ENCODE measurements at regions not wholly inside any gene's neighbourhood (a gene's known extent, or its start where the extent isn't known, plus 50 kb on each side); places are given as distances from the start of the nearest gene placed in this dataset.
"Not testable (repeated sequence)": the region's sequence is repeated elsewhere in the genome, so short reads cannot be mapped to it uniquely, and the experiment has no call there.

DNA sequence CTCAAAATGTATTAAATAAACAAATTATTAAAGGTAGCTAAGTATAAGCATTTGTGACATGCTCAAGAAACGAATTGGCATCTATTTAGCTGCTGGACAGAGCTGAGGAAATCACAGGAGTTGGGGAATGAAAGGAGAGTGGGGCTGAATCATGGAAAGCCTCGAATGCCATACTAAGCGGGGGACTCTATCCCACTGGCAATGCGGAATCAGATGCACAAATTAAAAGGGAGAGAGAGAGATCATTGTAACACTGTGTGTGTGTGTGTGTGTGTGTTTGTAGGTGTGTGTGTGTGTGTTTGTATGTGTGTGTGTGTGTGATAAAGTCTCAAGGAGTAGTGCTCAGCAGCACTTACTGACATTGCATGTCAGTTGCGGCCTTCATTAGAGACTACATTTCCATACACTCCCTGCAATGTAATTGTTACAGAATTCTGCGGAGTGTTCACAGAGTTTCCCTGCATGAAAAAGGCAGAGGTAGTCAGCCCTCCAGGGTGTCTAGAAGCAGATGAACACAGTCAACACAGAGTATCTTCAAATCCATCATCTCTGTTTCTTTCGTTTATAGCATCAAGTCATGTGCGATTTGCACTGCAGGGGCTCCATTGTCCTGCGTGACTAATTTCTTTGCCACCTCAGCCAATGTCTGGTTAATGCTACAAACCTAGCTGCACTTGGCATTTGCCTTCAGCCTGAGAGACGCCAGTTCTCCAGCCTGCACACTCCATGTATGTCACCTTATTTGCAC lies 111.7 kb upstream of the CYRIA start:
- DNase-seq: no peak

DNA sequence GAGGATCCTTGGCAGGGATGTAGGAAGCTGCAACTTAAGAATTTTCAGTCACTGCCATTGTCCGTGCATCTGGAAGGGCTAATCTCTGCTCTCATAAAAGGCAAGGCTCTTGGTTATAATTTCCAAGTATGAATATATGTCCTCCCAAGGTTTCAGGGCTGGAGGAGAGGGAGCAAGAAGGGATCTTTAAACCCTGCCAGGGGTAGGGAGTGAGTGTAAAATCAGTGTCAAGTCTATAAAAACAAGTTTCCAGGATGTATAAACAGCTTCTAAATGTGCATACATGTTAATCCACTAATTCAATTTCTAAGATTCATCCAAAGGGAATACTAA lies 110.2 kb upstream of the CYRIA start:
- DNase-seq: no peak

DNA sequence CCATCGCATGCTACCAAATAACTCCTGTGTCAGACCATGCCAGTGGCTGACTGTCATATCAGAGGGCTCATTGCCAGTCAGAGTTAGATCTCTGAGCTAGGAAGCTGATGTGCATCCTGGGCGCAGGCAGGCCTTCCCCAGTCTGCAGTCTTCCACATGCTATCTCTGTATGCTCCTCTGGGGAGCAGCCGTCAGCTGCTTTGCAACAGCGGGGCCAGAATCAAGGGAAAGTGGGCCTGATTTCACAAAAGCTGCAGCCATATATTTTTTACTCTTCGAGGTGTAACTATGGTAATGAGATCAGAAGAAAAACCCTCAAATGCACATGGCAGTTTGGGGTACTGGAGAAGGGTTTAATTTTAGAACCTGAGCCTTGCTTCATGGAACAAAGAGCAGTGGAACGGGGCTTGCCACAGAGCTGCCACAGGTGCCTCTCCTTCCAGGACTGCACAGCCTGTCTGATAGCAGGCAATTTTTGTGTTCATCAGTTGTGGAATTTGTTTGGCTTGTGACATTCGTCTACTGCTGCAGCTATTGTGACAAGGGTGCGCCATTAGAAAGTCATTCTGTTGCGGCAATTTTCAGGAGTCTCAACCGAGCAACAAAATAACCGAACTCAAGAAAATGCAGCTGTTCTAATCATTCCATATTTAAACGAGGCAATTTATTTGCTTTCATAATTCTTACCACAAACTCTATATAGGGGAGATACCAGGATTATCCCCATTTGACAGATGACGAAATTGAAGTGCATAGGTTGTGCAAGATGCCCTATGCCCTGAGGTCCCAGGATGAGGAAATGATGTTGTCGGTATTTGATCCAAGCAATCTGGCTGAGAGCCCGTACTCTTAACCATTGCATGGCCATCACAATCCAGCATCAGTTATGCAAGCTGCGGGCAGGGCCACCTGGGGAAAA lies 109.6 kb upstream of the CYRIA start:
- DNase-seq: no peak

DNA sequence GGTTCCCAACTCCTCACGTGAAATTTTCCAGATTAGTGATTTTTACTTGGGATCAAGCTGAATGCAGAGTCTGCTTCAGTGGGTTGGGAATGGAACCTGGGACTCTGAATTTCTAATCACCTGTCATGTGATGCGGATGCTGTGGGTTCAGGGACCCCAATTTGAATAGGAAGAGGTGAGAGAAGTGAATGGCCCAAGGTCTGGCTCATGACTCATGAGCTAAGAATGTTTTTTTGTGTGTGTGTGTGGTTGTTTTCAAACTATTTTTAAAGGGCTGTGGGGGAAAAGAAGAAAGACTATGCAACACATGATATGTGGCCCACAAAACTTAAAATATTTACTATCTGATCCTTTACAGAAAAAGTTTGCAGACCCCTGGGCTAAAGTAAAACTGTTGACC lies 108.5 kb upstream of the CYRIA start:
- no peak for DNase-seq

DNA sequence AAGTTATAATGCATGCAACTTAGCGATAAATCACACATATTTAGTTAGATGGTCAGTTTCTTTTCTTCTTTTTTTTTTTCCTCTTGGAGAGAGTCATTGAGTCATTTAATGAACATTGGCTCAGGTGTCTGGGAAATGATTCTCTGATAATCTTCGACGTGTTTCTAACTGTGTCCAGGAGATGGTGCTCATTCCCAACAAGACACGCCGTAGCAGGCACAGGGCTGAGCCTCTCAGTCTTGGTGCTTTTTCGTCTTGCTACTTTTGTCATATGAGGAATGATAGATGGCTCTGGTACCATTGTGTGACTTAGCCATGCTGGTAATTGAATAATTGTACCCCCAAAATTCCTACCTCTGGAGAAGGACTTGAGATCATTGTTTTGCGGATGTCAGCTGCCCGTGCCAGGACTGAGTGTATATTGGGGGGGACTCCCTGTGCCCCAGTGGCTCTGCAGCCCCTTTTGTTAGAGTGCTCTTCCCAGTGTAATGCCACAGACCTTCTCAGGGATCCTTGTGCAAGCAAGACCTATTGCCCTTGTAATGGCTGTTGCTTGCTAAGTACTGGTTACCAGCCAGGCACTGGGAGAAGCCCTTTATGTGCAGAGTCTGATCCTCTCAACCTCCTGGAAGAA lies 107.6 kb upstream of the CYRIA start:
- DNase-seq: peak in 1 of 2 experiments; percentile 26

DNA sequence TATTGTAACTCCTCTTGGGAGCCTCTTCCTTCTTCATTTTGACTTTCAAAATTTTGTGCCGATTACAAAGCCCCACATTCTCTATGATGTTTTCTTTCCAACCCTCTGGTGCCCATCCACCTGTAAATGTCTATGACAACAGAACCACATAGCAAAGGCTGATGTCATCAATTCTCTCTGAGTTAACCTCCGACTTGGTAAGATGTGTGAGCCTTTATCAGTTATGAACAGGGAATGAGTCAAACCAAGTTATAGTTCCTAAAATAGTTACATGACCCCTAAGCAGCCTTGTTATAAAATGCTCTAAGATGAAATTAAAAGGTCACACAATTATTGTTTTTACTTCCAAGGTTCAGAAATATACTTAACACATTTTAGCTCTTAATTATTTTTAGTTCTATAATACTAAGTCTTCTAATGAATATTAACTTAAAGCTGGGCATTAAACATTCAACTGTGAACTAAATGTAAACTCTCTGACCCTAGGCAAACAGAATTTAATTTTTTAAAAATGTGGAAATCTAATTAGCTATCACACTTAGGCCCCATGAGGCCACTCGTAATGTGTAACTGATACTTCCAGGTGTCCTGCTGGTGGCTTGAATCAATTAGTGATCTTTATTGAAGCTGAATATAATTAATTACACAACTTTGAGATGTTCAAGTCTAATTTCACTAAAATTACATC lies 102.3 kb upstream of the CYRIA start:
- DNase-seq: no peak

DNA sequence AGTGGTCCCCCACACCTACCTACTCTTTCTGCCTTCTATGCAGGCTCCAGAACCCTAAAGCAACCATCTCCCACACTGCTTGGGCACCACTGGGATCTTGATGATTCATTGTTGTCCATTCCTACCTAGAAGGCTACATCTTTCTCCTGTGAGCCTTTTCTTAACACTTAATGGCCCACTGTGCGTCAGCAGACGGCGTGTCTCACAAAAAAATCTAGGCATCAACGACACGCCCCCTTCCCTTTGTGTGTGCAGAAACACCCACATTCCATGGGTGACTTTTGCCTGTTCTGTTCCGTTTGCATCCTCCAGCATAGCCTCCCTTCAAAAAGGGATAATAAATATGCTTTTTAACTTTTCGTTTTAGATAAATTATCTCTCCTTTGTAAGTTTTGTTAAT lies 99.7 kb upstream of the CYRIA start:
- DNase-seq: no peak

DNA sequence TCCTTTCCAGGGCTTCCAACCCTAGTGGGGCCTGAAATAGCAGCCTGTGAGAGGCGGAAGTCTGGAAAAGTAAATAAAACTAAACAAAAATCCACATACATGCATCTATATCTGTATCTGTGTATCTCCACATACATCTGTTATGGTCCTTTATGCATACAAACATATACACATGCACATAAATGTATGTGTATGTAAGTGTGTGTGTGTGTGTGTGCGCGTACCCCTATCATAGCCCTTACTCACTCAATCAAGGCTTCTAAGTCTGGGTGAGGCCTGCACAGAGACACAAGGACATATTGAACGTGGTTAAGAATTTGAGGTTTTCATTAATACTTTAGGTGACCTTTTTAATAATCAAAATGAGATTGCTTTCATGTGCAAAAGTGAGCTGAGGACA lies 98.9 kb upstream of the CYRIA start:
- no peak for DNase-seq

DNA sequence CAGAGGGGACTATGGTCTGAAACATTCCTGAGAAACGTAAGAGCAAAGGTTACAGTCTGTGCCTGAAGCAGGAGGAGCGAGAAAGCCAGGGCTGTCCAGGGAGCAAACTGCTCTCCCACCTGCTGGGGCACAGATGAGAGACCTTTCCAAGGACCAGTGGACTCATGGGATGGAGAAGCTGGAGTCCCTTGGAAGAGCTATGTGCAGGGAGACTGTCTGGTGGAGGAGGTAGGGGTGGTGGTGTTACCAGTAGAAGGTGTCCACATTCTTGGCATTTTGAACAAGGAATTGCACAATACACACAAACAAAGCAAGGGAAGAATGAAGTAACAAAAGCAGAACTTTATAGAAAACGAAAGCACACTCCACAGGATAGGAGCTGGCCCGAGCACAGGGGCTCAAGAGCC lies 97.9 kb upstream of the CYRIA start:
- DNase-seq: no peak

DNA sequence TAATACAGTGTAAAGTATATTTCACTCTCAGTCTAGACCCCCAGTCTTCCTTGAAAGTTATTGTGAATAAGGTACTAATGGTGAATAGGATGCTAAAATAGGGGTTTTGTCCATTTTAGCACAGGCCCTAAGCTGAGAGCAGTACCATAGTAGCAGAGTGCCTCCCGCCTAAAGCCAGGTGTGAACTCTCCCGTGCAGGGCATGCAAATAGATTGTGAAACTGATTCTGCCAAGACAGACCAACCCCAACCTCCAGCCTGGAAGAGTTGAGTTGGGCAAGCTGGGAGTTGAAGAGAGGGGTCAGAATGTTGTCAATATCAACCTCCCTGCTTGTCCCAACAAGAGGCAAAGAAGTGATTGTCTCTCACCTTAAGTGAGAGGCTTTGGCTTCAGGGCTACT lies 97.4 kb upstream of the CYRIA start:
- DNase-seq: no peak

DNA sequence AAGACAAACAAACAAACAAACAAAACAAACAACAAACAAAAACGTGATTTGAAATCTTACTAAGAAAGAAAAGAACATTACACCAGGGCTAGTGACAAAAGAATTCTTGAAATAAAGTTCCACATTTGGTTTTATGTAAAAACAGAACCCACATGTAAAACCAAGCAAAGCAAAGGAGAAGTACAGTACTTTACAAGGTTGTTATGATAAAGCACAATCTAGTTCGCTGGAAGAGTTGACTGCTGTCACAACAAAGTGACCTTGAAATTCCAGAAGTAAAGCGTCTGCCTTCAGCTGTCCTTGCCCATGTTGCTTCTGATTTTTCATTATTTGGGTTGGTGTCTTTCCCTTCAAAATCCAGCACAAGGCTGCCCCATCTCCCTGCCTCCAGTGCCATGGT lies 94.8 kb upstream of the CYRIA start:
- no peak for DNase-seq

DNA sequence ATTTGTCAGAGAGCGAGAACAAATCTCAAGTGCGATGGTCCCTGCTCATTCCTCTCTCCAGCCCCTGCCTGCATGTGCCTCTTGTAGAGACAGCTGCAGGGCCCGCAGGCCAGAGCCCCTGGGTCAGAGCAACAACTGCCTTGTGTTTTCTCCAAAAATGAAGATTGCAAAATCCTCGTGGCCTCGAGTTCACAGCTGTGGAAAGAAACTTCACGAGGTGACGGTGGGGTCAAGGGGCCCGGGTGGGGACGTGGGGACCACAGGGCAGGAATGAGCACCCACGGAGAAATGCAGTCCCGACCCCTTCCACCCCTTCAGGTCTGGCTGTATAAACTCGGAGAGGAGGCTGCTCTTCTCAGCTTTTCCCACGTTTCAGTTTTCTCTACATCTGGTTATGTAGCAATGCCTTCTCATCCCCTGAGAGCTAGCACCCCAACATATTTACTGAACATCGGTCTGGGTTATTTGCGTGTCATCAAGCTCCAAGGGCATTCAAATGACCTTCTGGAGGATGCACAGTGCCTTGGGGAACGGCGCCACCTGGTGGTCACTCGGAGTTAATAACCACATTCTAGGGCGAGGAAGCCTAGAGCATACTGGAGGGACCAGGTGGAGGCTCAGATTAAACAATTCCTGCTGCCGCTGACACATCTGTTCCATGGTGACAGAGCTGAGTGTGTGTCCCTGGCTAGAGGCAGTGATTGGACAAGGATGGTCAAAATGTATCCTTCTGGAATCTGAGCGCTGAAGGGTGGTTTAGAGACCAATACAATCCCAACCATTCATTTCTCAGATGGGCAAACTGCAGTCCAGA lies 91.4 kb upstream of the CYRIA start:
- peak; percentile 70 to 77 for DNase-seq

DNA sequence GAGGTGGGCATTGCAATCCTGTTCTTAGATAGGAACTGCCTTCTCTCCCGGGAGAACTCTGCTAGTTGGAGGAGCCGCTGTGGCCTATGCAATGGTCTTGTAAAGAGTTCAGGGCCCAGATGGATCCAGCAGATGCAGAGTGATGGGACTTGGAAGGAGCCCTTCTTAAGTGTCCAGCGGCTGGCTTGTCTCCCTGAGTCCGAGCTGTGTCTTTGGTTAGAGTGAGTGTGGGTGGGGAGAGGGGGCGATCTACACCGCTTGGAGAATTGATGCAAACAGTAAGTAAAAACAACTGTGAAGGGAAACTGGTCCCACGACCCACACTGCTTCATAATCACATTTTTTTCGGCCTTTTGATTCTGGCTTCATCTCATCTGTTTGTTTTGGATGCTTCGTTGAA lies 89.8 kb upstream of the CYRIA start:
- DNase-seq: no peak

DNA sequence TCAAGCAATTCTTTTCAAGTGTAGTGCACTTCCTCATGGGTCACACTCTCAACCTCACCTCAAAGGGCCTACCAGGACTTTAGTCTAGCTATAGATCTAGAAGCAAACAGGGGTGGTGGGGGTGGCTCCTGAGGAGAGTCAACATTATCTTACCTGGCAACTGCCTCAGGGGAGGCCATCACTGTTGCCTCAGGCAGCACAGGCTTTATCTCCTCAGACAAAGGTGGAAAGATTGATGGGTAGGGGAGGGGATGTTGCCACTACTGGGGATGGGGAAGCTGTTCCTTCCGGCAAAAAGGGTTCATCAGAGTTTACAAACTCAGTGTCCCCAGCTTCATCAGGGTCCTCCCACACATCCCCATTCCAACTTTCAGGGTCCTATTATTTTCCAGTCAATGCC lies 87.4 kb upstream of the CYRIA start:
- DNase-seq: not testable (repeated sequence)

DNA sequence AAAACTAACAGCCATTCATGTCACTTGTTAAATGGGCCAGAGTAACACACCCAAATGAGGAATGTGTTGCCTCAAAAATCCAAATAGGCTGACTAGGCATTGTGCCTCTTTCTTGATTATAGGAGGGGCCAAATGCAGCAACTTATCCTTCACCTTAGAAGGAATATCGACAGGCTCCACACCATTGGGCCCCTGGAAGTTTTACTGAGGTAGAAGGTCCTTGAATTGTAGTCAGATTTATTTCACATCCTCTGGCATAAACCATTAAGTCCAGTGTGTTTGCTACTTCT lies 85.2 kb upstream of the CYRIA start:
- DNase-seq: not testable (repeated sequence)

DNA sequence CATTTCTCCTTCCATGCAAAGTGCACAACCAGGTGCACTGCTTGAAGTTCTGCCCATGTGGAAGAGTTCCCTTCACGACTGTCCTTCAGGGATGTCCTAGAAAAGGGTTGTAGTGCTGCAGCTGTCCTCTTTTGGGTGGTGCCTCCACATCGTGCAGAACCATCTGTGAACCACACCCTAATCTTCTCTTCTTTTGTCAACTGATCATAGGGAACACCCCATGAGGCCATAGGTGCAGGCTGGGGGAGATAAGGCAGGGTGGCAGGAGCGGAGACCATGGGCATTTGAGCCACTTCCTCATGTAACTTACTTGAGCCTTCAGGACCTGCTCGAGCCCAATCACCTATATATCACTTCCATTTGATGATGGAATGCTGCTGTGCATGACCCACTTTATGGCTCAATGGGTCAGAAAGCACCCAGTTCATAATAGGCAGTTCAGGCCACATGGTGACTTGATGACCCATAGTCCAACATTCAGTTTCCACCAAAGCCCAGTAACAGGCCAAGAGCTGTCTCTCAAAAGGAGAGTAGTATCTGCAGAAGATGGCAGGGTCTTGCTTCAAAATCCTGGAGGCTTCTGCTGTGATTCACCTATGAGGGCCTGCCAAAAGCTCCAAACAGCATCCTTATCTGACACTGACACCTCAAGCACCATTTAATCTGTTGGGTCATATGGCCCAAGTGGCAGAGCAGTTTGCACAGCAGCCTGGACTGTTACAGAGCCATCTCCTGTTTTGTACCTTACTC lies 84.7 kb upstream of the CYRIA start:
- no peak for DNase-seq

DNA sequence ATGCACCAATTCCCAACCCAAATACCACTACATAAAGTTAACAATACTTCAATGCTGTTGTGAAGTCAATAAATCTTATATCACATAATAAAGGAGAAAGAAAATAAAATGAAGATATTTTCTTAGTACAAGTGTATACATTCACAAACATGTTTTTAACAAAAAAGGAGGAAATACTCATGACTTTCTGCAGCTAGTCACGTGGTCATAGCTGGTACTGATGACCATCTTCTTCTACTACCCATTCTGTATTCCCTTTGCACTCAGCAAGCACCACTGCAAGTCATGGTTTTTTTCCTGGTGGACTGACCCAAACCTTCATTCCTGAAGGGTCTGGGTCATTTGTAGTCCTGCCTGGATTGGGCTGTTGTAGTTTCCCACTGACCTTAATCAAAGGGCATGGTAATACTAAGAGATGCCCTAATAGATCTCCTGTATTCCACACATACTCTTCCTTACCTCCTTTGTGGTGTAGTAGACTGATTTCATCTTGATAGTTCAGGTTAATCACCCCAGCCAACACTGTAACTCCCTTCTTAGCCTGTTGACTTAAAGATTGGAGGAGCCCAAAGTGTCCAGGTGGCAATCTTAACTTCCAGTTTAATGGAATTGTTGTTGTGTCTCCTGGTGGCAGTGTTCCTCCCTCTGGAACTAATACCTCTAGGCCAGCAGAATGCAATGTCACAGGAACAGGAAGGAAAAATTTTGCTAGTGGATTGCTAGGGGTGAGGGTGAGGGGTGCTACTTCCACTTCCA lies 83.1 kb upstream of the CYRIA start:
- DNase-seq: not testable (repeated sequence)

DNA sequence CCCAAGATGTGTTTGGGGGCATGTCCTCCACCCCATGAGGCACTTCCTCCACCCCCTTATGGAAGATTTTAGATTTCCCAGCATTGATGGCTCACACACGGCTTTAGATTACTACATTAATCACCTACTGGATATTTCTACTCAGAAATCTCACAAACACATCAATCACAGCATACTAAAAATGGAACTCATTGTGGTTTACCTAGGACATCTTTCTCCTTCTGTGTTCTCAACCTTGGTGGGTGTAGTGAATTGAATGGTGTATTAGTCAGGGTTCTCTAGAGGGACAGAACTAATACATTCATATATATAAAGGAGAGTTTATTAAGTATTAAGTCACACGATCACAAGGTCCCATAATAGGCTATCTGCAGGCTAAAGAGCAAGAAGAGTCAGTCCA lies 82.1 kb upstream of the CYRIA start:
- DNase-seq: no peak

DNA sequence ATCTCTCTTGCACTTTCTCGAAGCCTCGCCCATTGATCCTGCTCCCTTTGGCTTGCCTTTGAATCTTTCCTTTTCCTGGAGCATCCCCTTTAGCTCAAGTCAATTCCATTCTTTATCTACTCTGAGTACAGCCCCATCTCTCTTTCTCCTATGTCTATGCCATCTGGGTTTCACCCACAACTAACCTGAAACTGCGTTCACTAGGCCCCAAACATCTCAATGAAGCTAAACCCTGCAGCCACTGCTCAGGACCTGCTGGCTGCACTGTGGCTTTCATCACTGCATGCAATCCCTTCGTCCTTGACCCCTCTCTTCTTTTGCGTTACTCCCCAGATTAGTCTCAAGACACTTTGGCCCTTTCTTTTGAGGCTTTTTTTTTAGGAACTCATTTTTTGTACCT lies 81.6 kb upstream of the CYRIA start:
- peak in 1 of 2 experiments; percentile 32 for DNase-seq

DNA sequence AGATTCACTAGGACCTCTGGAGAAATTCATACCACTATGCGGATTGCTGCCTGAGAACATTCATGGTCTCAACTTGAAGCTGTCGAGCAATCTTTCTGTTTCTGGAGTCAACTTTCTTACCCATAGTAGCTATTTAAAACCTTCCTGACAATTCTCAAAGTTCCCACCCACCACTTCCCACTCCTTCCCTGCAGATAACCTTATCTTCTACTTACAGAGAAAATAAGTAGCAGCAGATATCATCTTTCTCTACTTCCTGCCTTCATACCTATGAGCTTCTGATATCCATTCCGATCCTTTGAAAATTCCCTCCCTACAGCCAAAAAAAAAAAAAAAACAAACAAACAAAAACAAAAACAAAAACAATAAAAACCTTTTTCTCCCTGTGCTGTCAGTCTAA lies 81.2 kb upstream of the CYRIA start:
- DNase-seq: no peak

DNA sequence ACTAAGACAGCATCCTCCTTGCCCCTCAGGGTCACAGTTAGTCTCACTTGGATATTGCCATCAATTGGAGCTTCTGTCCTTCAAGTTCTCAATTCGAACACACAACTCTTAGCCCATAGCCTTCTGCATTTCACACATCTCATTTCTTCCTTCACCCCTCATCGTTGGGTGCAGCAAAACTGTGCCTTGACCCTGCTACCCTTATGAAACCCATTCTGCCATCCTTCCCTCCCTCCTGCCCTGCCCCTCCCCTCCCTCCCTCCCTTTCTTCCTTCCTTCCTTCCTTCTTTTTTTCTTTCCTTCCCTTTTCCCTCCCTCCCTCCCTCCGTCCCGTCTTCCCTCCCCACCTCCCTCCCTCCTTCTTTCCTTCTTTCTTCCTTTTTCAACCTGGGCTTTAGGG lies 80.7 kb upstream of the CYRIA start:
- DNase-seq: no peak

Data from activated T-cell treated with anti-CD3 and anti-CD28 coated beads, Interleukin-2, amount 50 U/mL, for 48 hours (primary cell).